GM12878 (cell line): ENCODE measurements at regions not wholly inside any gene's neighbourhood (a gene's known extent, or its start where the extent isn't known, plus 50 kb on each side); places are given as distances from the start of the nearest gene placed in this dataset.
"Not testable (repeated sequence)": the region's sequence is repeated elsewhere in the genome, so short reads cannot be mapped to it uniquely, and the experiment has no call there.

Source experiments
- ATAC-seq: fragments of 200-7000 bp; cut with Tn5 transposase; 3 replicates; pipeline ENCODE4 v1.9.1; 2020; ENCODE audit warnings: mild to moderate bottlenecking, moderate library complexity
- BruUV-seq: library from RNA; stranded (reverse); fragments of 400-500 nt; replicated peaks from 2 replicates; lab custom pipeline; 2021; lab: Mats Ljungman, UMichigan
- CTCF ChIA-PET: fragments of 300-600 bp; sonication (Branson Sonifier 250); formaldehyde crosslinking; extraction: SDS; loops from one replicate; lab custom pipeline; 2021; ENCODE audit warnings: inconsistent platforms; lab: Yijun Ruan, JAX
- POLR2A ChIA-PET: fragments of 350-600 bp; formaldehyde crosslinking; extraction: SDS; loops from one replicate; lab custom pipeline; 2021; ENCODE audit warnings: inconsistent platforms; lab: Charles Lee
- RAD21 ChIA-PET: fragments of 300-600 bp; sonication (Branson Sonifier 250); formaldehyde crosslinking; loops from one replicate; lab custom pipeline; 2023; ENCODE audit warnings: antibody characterized with exemption; ENCODE audit not compliant: unreplicated experiment; lab: Charles Lee
- SMC1A ChIA-PET: fragments of 300-600 bp; sonication (Branson Sonifier 250); formaldehyde crosslinking; loops from one replicate; lab custom pipeline; 2023; ENCODE audit not compliant: unreplicated experiment, uncharacterized antibody; lab: Charles Lee
- DNase-seq: peaks from one replicate; pipeline ENCODE4 v3.0.0-alpha.2; 2011; ENCODE audit warnings: low read depth, low spot score
- FAIRE-seq: peaks from 3 replicates; lab custom pipeline; 2011; peaks lifted over from hg19 to GRCh38; lab: Jason Lieb, UNC
- H2AFZ ChIP-seq: 2 replicates; pipeline ENCODE4 v1.6.0; 2011; ENCODE audit warnings: low read depth, low read length, control low read depth; ENCODE audit not compliant: control insufficient read depth
- H3K27ac ChIP-seq: 2 replicates; pipeline ENCODE4 v1.5.1; 2011; ENCODE audit warnings: control low read depth; ENCODE audit not compliant: control insufficient read depth, insufficient read depth
- H3K27me3 ChIP-seq, 2 experiments: replicated peaks in 1 of 2; 2 replicates each; pipeline versions ENCODE4 v1.6.0 to v1.6.1; 2011; ENCODE audit warnings: low read length in 1 of 2; ENCODE audit not compliant: control insufficient read depth in 2 of 2, insufficient read depth in 2 of 2
- H3K36me3 ChIP-seq, 2 experiments: 2 replicates each; pipeline ENCODE4 v1.5.1; 2011; ENCODE audit warnings: low read length in 1 of 2; ENCODE audit not compliant: control insufficient read depth in 2 of 2, insufficient read depth in 2 of 2
- H3K4me1 ChIP-seq: 2 replicates; pipeline ENCODE4 v1.6.1; 2011; ENCODE audit warnings: mild to moderate bottlenecking, low read length, moderate library complexity, mixed read lengths; ENCODE audit not compliant: control insufficient read depth, insufficient read depth
- H3K4me2 ChIP-seq: 2 replicates; pipeline ENCODE4 v1.6.0; 2011; ENCODE audit warnings: control low read depth; ENCODE audit not compliant: control insufficient read depth, insufficient read depth
- H3K4me3 ChIP-seq: fragments of 200-600 bp; sonication (generic); 2 replicates; pipeline ENCODE4 v1.5.1; 2016
- H3K79me2 ChIP-seq: 2 replicates; pipeline ENCODE4 v1.6.0; 2011; ENCODE audit warnings: low read length; ENCODE audit not compliant: control insufficient read depth, insufficient read depth
- H3K9ac ChIP-seq: 2 replicates; pipeline ENCODE4 v1.8.0; 2011; ENCODE audit warnings: low read length, control low read depth, mixed read lengths; ENCODE audit not compliant: control insufficient read depth, insufficient read depth
- H3K9me3 ChIP-seq: replicated peaks from 3 replicates; pipeline ENCODE4 v1.5.1; 2011; ENCODE audit warnings: mild to moderate bottlenecking, low read length; ENCODE audit not compliant: control insufficient read depth, insufficient read depth
- H4K20me1 ChIP-seq: 2 replicates; pipeline ENCODE4 v1.6.0; 2011; ENCODE audit not compliant: control insufficient read depth, insufficient read depth
- WGBS: methylation state at CpG from one replicate; pipeline ENCODE4 v1.1.6; 2016; ENCODE audit warnings: low lambda C conversion rate; ENCODE audit not compliant: insufficient replicate concordance, insufficient coverage; ENCODE audit errors: missing lambda C conversion rate; 5-methylcytosine and 5-hydroxymethylcytosine counted together
- in situ Hi-C: fragments of 300-500 bp; cut with MboI; formaldehyde crosslinking; loops from 9 replicates; pipeline ENCODE4 v1.14.3; 2018; ENCODE audit warnings: mixed read lengths
- intact Hi-C: fragments of 100-400 bp; cut with micrococcal nuclease; formaldehyde crosslinking; loops from one replicate; pipeline ENCODE4 v1.14.2; 2022; ENCODE audit not compliant: unreplicated experiment

- H2AFZ ChIP-seq, FAIRE-seq, H3K9ac ChIP-seq, CTCF ChIA-PET, POLR2A ChIA-PET, ATAC-seq, in situ Hi-C loops, DNase-seq, H3K36me3 ChIP-seq, H3K4me3 ChIP-seq, H3K27me3 ChIP-seq, H3K79me2 ChIP-seq, H4K20me1 ChIP-seq, H3K4me2 ChIP-seq, H3K27ac ChIP-seq, RAD21 ChIA-PET, SMC1A ChIA-PET, BruUV-seq, H3K4me1 ChIP-seq, H3K9me3 ChIP-seq, intact Hi-C loops: not testable (repeated sequence)
- 51% methylated on average over 15 of the region's 17 CpGs for WGBS
Measured at GRCh38 chr2:91536549-91537263, 2845.2 kb downstream of the RPIA start.

DNA sequence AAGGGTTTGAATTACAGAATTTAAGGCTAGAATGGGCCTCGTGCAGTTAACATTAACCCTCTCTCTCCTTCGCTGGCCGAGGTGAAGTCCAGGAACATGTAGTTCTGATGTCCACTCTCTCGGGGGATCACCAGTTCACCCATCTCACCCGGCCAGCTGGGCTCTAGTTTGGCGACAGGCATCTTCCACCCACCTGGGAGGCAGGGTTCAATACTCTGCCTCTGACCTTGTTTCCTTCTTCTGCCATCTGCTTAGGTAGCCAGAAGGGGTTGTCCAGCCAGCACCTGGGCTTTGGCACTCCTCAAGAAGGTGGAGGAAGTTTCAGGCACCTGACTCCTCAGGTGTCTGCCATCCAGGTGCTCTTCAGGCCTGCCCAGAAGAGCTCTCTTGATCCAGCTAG is 2857.8 kb downstream of the RPIA start:
- H3K9ac ChIP-seq, POLR2A ChIA-PET, H3K79me2 ChIP-seq, SMC1A ChIA-PET, H3K9me3 ChIP-seq, intact Hi-C loops, H3K4me2 ChIP-seq, H3K27me3 ChIP-seq, H3K4me1 ChIP-seq, H2AFZ ChIP-seq, ATAC-seq, RAD21 ChIA-PET, H3K36me3 ChIP-seq, BruUV-seq, DNase-seq, CTCF ChIA-PET, in situ Hi-C loops, H3K4me3 ChIP-seq, H3K27ac ChIP-seq, FAIRE-seq, H4K20me1 ChIP-seq: not testable (repeated sequence)
- 12% methylated on average over 6 of the region's 6 CpGs for whole genome bisulfite sequencing

DNA sequence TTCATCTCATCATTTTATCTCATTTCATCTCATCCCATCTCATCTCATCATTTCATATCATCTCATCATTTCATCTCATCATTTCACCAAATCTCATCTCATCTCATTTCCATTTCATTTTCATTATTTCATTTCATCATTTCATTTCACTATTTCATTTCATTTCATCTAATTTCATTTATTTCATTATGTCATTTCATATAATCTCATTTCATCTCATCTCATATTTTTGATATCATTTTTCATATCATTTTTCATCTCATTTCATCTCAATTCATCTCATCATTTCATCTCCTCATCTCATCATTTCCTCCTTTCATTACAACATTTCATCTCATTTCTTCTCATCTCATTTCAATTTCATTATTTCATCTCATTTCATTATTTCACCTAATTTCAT is 2866.8 kb downstream of the RPIA start:
- ATAC-seq, CTCF ChIA-PET, SMC1A ChIA-PET: not testable (repeated sequence)

More for the DNA sequence above, 2866.8 kb downstream of the RPIA start:
- H3K4me1 ChIP-seq, BruUV-seq, H3K9me3 ChIP-seq, in situ Hi-C loops, H3K4me3 ChIP-seq, H3K27me3 ChIP-seq, FAIRE-seq, H3K9ac ChIP-seq, RAD21 ChIA-PET, H3K27ac ChIP-seq, POLR2A ChIA-PET, H3K79me2 ChIP-seq, H3K4me2 ChIP-seq, H4K20me1 ChIP-seq, H2AFZ ChIP-seq, DNase-seq, intact Hi-C loops, H3K36me3 ChIP-seq: not testable (repeated sequence)
